GM19025 (cell line): ENCODE measurements at regions not wholly inside any gene's neighbourhood (a gene's known extent, or its start where the extent isn't known, plus 50 kb on each side); places are given as distances from the start of the nearest gene placed in this dataset.

Experiments
- ATAC-seq: cut with Tn5 transposase; IDR thresholded peaks from one replicate; pipeline ENCODE4 v1.9.1; 2021; ENCODE audit warnings: mild to moderate bottlenecking, low read depth, moderate library complexity; ENCODE audit not compliant: unreplicated experiment

GRCh38 chr4:11271263-11271662 is 157.4 kb downstream of the HS3ST1 start:
- ATAC-seq: no peak

GRCh38 chr4:11268149-11268548 is 160.5 kb downstream of the HS3ST1 start:
- no peak for ATAC-seq

GRCh38 chr4:11264841-11265240 is 163.9 kb downstream of the HS3ST1 start:
- ATAC-seq: no peak

- no peak for ATAC-seq
Measured at GRCh38 chr4:11264346-11264745, 164.3 kb downstream of the HS3ST1 start.

- no peak for ATAC-seq
Measured at GRCh38 chr4:11263208-11263607, 165.5 kb downstream of the HS3ST1 start.

- no peak for ATAC-seq
Measured at GRCh38 chr4:11261066-11261850, 167.4 kb downstream of the HS3ST1 start.

GRCh38 chr4:11259837-11260236 is 168.9 kb downstream of the HS3ST1 start:
- ATAC-seq: no peak

- no peak for ATAC-seq
Measured at GRCh38 chr4:11252149-11252548, 176.5 kb downstream of the HS3ST1 start.

GRCh38 chr4:11250510-11250909 is 178.2 kb downstream of the HS3ST1 start:
- no peak for ATAC-seq

- ATAC-seq: no peak
Measured at GRCh38 chr4:11232015-11232414, 196.7 kb downstream of the HS3ST1 start.

GRCh38 chr4:11230866-11231265 is 197.8 kb downstream of the HS3ST1 start:
- no peak for ATAC-seq

- no peak for ATAC-seq
Measured at GRCh38 chr4:11228530-11228929, 200.2 kb downstream of the HS3ST1 start.

- ATAC-seq: no peak
Measured at GRCh38 chr4:11223311-11223710, 205.4 kb downstream of the HS3ST1 start.

GRCh38 chr4:11218692-11219091 is 210.0 kb downstream of the HS3ST1 start:
- no peak for ATAC-seq

- ATAC-seq: no peak
Measured at GRCh38 chr4:11216520-11216919, 212.2 kb downstream of the HS3ST1 start.

GRCh38 chr4:11214281-11214680 is 214.4 kb downstream of the HS3ST1 start:
- no peak for ATAC-seq

- no peak for ATAC-seq
Measured at GRCh38 chr4:11209826-11210225, 218.9 kb downstream of the HS3ST1 start.

- ATAC-seq: no peak
Measured at GRCh38 chr4:11201256-11201655, 227.4 kb downstream of the HS3ST1 start.

GRCh38 chr4:11198516-11199305 is 230.0 kb downstream of the HS3ST1 start:
- ATAC-seq: no peak

GRCh38 chr4:11197631-11198341 is 230.9 kb downstream of the HS3ST1 start:
- ATAC-seq: no peak

- ATAC-seq: no peak
Measured at GRCh38 chr4:11196927-11197522, 231.7 kb downstream of the HS3ST1 start.
